GM23338 (cell line): ENCODE measurements at regions not wholly inside any gene's neighbourhood (a gene's known extent, or its start where the extent isn't known, plus 50 kb on each side); places are given as distances from the start of the nearest gene placed in this dataset.

Experiments used
- ATAC-seq: fragments of 200-7000 bp; cut with Tn5 transposase; 3 replicates; pipeline ENCODE4 v1.9.1; 2020
- DNase-seq: peaks from one replicate; pipeline ENCODE4 v3.0.0-alpha.2; 2015; ENCODE audit warnings: low spot score
- H2AFZ ChIP-seq: fragments of 200-600 bp; sonication (generic); 2 replicates; pipeline ENCODE4 v1.8.0; 2016; ENCODE audit warnings: antibody characterized with exemption, mild to moderate bottlenecking, moderate library complexity
- H3F3A ChIP-seq: fragments of 200-600 bp; sonication (generic); replicated peaks from 2 replicates; pipeline ENCODE4 v1.8.0; 2017; ENCODE audit warnings: antibody characterized with exemption, mixed run types, low read depth
- H3K27ac ChIP-seq: fragments of 200-600 bp; sonication (generic); 2 replicates; pipeline ENCODE4 v1.6.1; 2016; ENCODE audit warnings: low read depth
- H3K27me3 ChIP-seq: fragments of 200-600 bp; sonication (generic); 2 replicates; pipeline ENCODE4 v1.8.0; 2016; ENCODE audit warnings: mild to moderate bottlenecking, mixed run types, moderate library complexity; ENCODE audit not compliant: insufficient read depth
- H3K36me3 ChIP-seq: fragments of 200-600 bp; sonication (generic); 2 replicates; pipeline ENCODE4 v1.8.0; 2016; ENCODE audit warnings: mild to moderate bottlenecking; ENCODE audit not compliant: insufficient read depth
- H3K4me1 ChIP-seq: fragments of 200-600 bp; sonication (generic); 2 replicates; pipeline ENCODE4 v1.8.0; 2016; ENCODE audit warnings: mild to moderate bottlenecking, moderate library complexity; ENCODE audit not compliant: insufficient read depth
- H3K4me2 ChIP-seq: fragments of 200-600 bp; sonication (generic); 2 replicates; pipeline ENCODE4 v1.7.1; 2017; ENCODE audit warnings: mixed run types
- H3K4me3 ChIP-seq: fragments of 200-600 bp; sonication (generic); 2 replicates; pipeline ENCODE4 v1.6.1; 2016; ENCODE audit warnings: mixed run types
- H3K79me2 ChIP-seq: fragments of 200-600 bp; sonication (generic); replicated peaks from 2 replicates; pipeline ENCODE4 v1.8.0; 2017; ENCODE audit warnings: mild to moderate bottlenecking; ENCODE audit not compliant: insufficient read depth
- H3K9me2 ChIP-seq: fragments of 200-600 bp; sonication (generic); 2 replicates; pipeline ENCODE4 v1.8.0; 2017; ENCODE audit not compliant: insufficient read depth
- H4K20me1 ChIP-seq: fragments of 200-600 bp; sonication (generic); replicated peaks from 2 replicates; pipeline ENCODE4 v1.8.0; 2017; ENCODE audit warnings: mild to moderate bottlenecking; ENCODE audit not compliant: insufficient read depth
- H3K27ac Mint-ChIP-seq: 2 replicates; pipeline ENCODE4 v1.8.0; 2020; ENCODE audit warnings: inconsistent platforms, mild to moderate bottlenecking, moderate library complexity, mixed read lengths
- H3K27me3 Mint-ChIP-seq: 3 replicates; pipeline ENCODE4 v1.8.0; 2022; ENCODE audit warnings: low read depth, mild to moderate bottlenecking, moderate library complexity, mixed read lengths, inconsistent platforms; ENCODE audit not compliant: insufficient read depth, poor library complexity
- H3K36me3 Mint-ChIP-seq: 3 replicates; pipeline ENCODE4 v1.8.0; 2021; ENCODE audit warnings: low read depth, mild to moderate bottlenecking, inconsistent platforms, moderate library complexity, mixed read lengths
- H3K4me1 Mint-ChIP-seq: 3 replicates; pipeline ENCODE4 v1.8.0; 2020; ENCODE audit warnings: mild to moderate bottlenecking, inconsistent platforms, mixed read lengths
- H3K4me3 Mint-ChIP-seq: 3 replicates; pipeline ENCODE4 v1.8.0; 2021; ENCODE audit warnings: moderate library complexity, mild to moderate bottlenecking, inconsistent platforms, mixed read lengths
- H3K9me3 Mint-ChIP-seq: 3 replicates; pipeline ENCODE4 v1.8.0; 2020; ENCODE audit warnings: moderate library complexity, mild to moderate bottlenecking, inconsistent platforms, mixed read lengths
- CREB1 ChIP-seq: fragments of 250-450 bp; sonication (Bioruptor Pico); IDR thresholded peaks from 2 replicates; pipeline ENCODE4 v1.5.0; 2020; ENCODE audit warnings: low read depth, mild to moderate bottlenecking, moderate library complexity
- CTCF ChIP-seq, 2 experiments: fragments of 200-600 bp in 1 of 2; sonication (generic) in 1 of 2; conservative IDR thresholded peaks; 2 replicates each; pipeline versions ENCODE4 v1.5.1 to v1.6.1; 2016 to 2017; ENCODE audit warnings: antibody characterized with exemption in 2 of 2, low read depth in 2 of 2, mild to moderate bottlenecking in 2 of 2, moderate library complexity in 1 of 2
- ETS1 ChIP-seq: IDR thresholded peaks from 2 replicates; pipeline ENCODE4 v1.6.1; 2016; ENCODE audit warnings: antibody characterized with exemption
- EZH2 ChIP-seq: fragments of 200-600 bp; sonication (generic); IDR thresholded peaks from one replicate; pipeline ENCODE4 v1.8.0; 2017; ENCODE audit warnings: antibody characterized with exemption, mild to moderate bottlenecking, low read depth; ENCODE audit not compliant: unreplicated experiment
- EZH2phosphoT487 ChIP-seq: fragments of 200-600 bp; sonication (generic); IDR thresholded peaks from one replicate; pipeline ENCODE4 v1.8.1; 2018; ENCODE audit warnings: antibody characterized with exemption; ENCODE audit not compliant: unreplicated experiment
- JUNB ChIP-seq: IDR thresholded peaks from one replicate; pipeline ENCODE4 v1.6.1; 2016; ENCODE audit warnings: antibody characterized with exemption; ENCODE audit not compliant: unreplicated experiment
- NANOG ChIP-seq: IDR thresholded peaks from 2 replicates; pipeline ENCODE4 v1.6.1; 2016; ENCODE audit warnings: antibody characterized with exemption, borderline replicate concordance
- POLR2AphosphoS5 ChIP-seq: IDR thresholded peaks from 2 replicates; pipeline ENCODE4 v1.6.1; 2016; ENCODE audit warnings: antibody characterized with exemption, low read depth
- REST ChIP-seq: IDR thresholded peaks from one replicate; pipeline ENCODE4 v1.6.1; 2018; ENCODE audit warnings: antibody characterized with exemption; ENCODE audit not compliant: unreplicated experiment
- STAT1 ChIP-seq: IDR thresholded peaks from one replicate; pipeline ENCODE4 v1.6.1; 2016; ENCODE audit warnings: antibody characterized with exemption; ENCODE audit not compliant: unreplicated experiment
- ZNF114 ChIP-seq: fragments of 250-450 bp; sonication (Bioruptor Pico); IDR thresholded peaks from 2 replicates; pipeline ENCODE4 v1.5.0; 2020; ENCODE audit warnings: mild to moderate bottlenecking, moderate library complexity
- ZNF331 ChIP-seq: fragments of 250-450 bp; sonication (Bioruptor Pico); IDR thresholded peaks from 2 replicates; pipeline ENCODE4 v1.5.0; 2020; ENCODE audit warnings: low read depth, mild to moderate bottlenecking, moderate library complexity
- ZNF462 ChIP-seq: fragments of 250-450 bp; sonication (Bioruptor Pico); IDR thresholded peaks from 2 replicates; pipeline ENCODE4 v1.5.0; 2020; ENCODE audit warnings: mild to moderate bottlenecking, moderate library complexity

- H3K27me3 ChIP-seq = no peaks in the 10 kb centered on the region
- Mint-ChIP-seq H3K27ac (no peak overlapping the region), H3K4me1 (no peaks in the 10 kb centered on the region; the same call in 1 of the 3 replicates), H3K9me3 (no peaks in the 10 kb centered on the region), H3K36me3 (no peaks in the 10 kb centered on the region), H3K27me3 (no peaks in the 10 kb centered on the region), H3K4me3 (no peak overlapping the region)
- no peaks in the 10 kb centered on the region for H3K4me1 ChIP-seq
- no peak overlapping the region for H2AFZ ChIP-seq
- no peaks in the 10 kb centered on the region for H3K36me3 ChIP-seq
- H3K9me2 ChIP-seq = no peaks in the 10 kb centered on the region
- H3K27ac ChIP-seq = no peak overlapping the region
- no peak for ATAC-seq
- no peak overlapping the region for H3K4me2 ChIP-seq
- no peaks in the 10 kb centered on the region for H4K20me1 ChIP-seq
- DNase-seq = no peak
- no peaks in the 10 kb centered on the region for H3F3A ChIP-seq
- TF ChIP-seq ETS1 (no peak), NANOG (no peak), ZNF462 (CRISPR knock-in tag) (no peak), EZH2phosphoT487 (no peak), CREB1 (CRISPR knock-in tag) (no peak), EZH2 (no peak), POLR2AphosphoS5 (no peak), STAT1 (no peak), CTCF (conservative IDR thresholded peaks at IDR 0.05; ENCODE audit: low read depth in 2 of 2) (no peak), ZNF331 (no peak), ZNF114 (CRISPR knock-in tag) (no peak), REST (no peak), JUNB (no peak)
- H3K79me2 ChIP-seq = no peaks in the 10 kb centered on the region
- no peak overlapping the region for H3K4me3 ChIP-seq
Observed at GRCh38 chr10:44776181-44776580, 135.0 kb upstream of the TMEM72 start.
